Mucosa of descending colon (tissue), 3 donors: ENCODE measurements at regions not wholly inside any gene's neighbourhood (a gene's known extent, or its start where the extent isn't known, plus 50 kb on each side); places are given as distances from the start of the nearest gene placed in this dataset.

Experiments
- ATAC-seq: fragments of 200-7000 bp; cut with Tn5 transposase; one replicate; pipeline ENCODE4 v1.9.1; 2020; ENCODE audit warnings: mild to moderate bottlenecking, moderate library complexity
- DNase-seq, 3 donors: peaks; one replicate each; pipeline ENCODE4 v3.0.0-alpha.2; 2020
- H3K36me3 ChIP-seq: fragments of 200-600 bp; one replicate; pipeline ENCODE4 v1.8.0; 2021; ENCODE audit warnings: low read depth, mild to moderate bottlenecking
- H3K4me1 ChIP-seq: fragments of 200-600 bp; one replicate; pipeline ENCODE4 v1.8.0; 2021; ENCODE audit warnings: low read depth, mild to moderate bottlenecking
- H3K4me3 ChIP-seq: fragments of 200-600 bp; one replicate; pipeline ENCODE4 v1.8.0; 2021; ENCODE audit warnings: mild to moderate bottlenecking
- H3K9me3 ChIP-seq: fragments of 200-600 bp; one replicate; pipeline ENCODE4 v1.8.0; 2021; ENCODE audit warnings: mild to moderate bottlenecking
- intact Hi-C, 2 donors: fragments of 100-400 bp; cut with DNase I in 1 of 2; cut with micrococcal nuclease in 1 of 2; formaldehyde crosslinking; loops; one replicate each; pipeline versions ENCODE4 v1.11.0 to v1.11.1; 2022; cut with DNase I, micrococcal nuclease
- TF ChIP-seq, protein P1 (sequence below): fragments of 200-600 bp; IDR thresholded peaks from one replicate; pipeline ENCODE4 v1.8.0; 2022; ENCODE audit warnings: antibody characterized with exemption, mild to moderate bottlenecking
- donor health status: DM: no; HTN: no; CAD: no; lungs with moderate emphysema.
- donor health status: DM: no; HTN: no; CAD: no.
- donor health status: DM: no; HTN: yes; CAD: no.

DNA sequence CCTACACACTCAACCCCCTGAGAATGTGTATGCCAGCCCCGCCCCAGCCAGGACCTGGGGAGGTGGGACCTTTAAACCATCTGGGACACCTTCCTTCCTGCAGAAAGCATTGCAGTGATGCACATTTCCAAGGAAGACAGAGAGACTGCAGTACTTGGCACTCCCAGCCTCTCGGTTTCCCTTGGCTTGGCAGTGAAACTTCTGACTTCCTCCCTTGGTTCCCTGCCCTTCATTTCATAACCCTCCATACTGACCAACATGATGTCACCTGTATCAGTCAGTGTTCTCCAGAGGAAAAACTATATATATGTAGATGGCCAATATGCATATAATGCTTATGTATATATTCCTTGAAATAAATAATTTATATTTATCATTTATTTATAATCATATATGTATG is 103.2 kb downstream of the SST start:
- Histone ChIP-seq H3K4me1 (no peaks in the 10 kb centered on the region), H3K36me3 (no peaks in the 10 kb centered on the region), H3K9me3 (no peaks in the 10 kb centered on the region), H3K4me3 (no peak overlapping the region)
- TF ChIP-seq, protein P1, sequence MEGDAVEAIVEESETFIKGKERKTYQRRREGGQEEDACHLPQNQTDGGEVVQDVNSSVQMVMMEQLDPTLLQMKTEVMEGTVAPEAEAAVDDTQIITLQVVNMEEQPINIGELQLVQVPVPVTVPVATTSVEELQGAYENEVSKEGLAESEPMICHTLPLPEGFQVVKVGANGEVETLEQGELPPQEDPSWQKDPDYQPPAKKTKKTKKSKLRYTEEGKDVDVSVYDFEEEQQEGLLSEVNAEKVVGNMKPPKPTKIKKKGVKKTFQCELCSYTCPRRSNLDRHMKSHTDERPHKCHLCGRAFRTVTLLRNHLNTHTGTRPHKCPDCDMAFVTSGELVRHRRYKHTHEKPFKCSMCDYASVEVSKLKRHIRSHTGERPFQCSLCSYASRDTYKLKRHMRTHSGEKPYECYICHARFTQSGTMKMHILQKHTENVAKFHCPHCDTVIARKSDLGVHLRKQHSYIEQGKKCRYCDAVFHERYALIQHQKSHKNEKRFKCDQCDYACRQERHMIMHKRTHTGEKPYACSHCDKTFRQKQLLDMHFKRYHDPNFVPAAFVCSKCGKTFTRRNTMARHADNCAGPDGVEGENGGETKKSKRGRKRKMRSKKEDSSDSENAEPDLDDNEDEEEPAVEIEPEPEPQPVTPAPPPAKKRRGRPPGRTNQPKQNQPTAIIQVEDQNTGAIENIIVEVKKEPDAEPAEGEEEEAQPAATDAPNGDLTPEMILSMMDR, result no peak
- intact Hi-C loops, result no loop called here
- DNase-seq (no peak), ATAC-seq (no peak)

DNA sequence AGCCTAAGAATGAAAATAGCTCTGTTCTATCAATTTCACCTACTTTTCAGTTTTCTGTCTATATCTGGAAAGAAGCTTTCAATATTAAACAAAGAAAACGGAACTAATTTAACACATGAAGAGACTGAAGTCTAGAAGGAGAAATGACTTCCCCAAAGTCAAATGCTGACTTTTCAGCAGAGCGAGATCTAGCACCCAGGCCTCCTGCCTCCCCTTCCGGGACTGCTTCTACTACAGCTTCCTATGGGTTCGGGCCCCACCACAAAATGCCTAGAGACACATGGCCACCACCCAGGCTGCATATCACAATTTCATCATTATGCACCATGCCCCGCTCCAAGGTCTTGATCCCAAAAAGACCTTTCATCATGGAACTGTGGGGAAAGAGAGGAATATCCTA is 104.5 kb downstream of the SST start:
- Histone ChIP-seq H3K9me3 (no peaks in the 10 kb centered on the region), H3K36me3 (no peaks in the 10 kb centered on the region), H3K4me1 (no peaks in the 10 kb centered on the region), H3K4me3 (no peak overlapping the region)
- DNase-seq (no peak), ATAC-seq (no peak)
- TF ChIP-seq, protein P1, result no peak
- intact Hi-C loops, result no loop called here

DNA sequence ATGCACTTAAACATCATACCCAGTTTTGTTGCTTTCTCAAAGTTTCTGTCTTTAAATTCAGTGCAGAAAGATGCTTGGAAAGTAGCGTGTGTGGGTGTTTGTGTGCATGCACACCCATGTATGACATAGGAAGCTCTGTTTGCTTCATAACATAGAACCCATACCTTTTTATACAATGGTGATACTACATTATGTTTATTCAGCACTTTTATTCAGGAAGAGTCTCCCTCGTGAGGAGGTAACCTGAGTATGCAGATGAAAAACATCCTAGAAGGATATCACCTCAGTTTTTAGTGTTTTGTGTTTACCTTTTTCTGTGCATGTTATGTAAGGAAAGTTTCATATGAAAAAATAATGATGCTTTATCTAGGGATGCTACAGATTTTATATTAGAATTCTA is 111.2 kb downstream of the SST start:
- intact Hi-C loops, result no loop called here
- H3K4me3 ChIP-seq, result no peak overlapping the region
- H3K4me1 ChIP-seq, result no peaks in the 10 kb centered on the region
- H3K36me3 ChIP-seq, result no peaks in the 10 kb centered on the region
- no peak for ATAC-seq
- no peaks in the 10 kb centered on the region for H3K9me3 ChIP-seq
- TF ChIP-seq, protein P1, result no peak
- no peak for DNase-seq

DNA sequence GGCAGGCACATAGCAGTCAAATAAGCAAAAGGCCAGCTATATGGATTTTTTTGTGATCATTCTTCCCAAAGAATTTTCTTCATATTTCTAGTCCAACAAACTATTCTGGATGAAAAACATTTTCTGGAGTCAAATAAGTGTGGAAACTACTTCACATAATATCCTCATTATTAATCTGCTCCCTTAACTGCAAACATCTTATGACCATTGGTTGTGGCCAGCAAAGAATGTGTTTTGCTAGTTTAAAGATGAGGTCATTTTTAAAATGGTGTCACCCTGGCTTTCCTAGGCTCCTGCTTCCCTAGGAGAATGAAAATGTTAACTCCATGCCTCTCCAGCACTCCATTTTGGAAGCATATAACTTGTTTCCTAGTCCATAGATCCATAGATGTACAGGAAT is 118.8 kb downstream of the SST start:
- no peaks in the 10 kb centered on the region for H3K9me3 ChIP-seq
- ATAC-seq (no peak), DNase-seq (no peak)
- intact Hi-C loops, result no loop called here
- no peak overlapping the region for H3K4me3 ChIP-seq
- no peaks in the 10 kb centered on the region for H3K36me3 ChIP-seq
- TF ChIP-seq, protein P1, result no peak
- no peaks in the 10 kb centered on the region for H3K4me1 ChIP-seq

DNA sequence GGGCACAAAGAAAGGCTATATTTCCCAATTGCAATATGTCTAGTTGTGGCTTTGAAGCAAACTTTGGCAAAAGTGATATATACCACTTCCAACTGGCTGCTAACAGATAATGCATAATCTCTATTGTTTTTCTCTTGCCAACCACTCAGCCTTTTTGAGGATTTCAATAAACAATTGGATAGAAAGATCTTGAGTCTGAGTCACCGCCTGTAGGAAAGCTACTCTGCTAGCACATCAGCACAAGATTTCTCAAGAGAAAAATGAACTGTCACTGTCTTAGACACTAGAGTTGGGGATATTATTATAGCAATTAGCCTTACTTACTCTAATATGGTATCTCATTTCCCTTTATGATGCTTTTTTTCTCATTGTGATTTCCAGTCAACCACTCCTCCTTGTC is 119.7 kb downstream of the SST start:
- DNase-seq, result no peak
- intact Hi-C loops, result no loop called here
- Histone ChIP-seq H3K36me3 (no peaks in the 10 kb centered on the region), H3K4me3 (no peak overlapping the region), H3K9me3 (no peaks in the 10 kb centered on the region), H3K4me1 (no peaks in the 10 kb centered on the region)
- TF ChIP-seq, protein P1, result no peak
- ATAC-seq, result no peak

DNA sequence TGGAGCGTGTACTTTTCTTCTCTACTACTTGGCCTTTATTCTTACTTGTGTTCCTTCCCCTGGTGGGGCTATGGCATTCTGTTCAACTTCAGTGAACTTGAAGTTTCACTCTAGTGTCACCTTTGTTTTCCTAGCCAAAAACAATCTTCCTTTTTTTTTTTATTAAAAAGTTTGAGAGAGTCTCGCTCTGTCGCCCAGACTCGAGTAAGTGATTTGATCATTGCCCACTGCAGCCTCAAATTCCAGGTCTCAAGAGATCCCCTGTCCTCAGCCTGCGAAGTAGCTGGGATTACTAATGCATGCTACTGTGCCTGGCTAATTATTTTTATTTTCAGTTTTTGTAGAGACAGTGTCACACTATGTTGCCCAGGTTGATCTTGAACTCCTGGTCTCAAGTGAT is 124.8 kb downstream of the SST start:
- no peaks in the 10 kb centered on the region for H3K4me1 ChIP-seq
- H3K4me3 ChIP-seq, result no peak overlapping the region
- H3K36me3 ChIP-seq, result no peaks in the 10 kb centered on the region
- TF ChIP-seq, protein P1, result no peak
- DNase-seq (no peak), ATAC-seq (no peak)
- no peaks in the 10 kb centered on the region for H3K9me3 ChIP-seq
- intact Hi-C loops, result no loop called here
